Transverse colon (tissue), 4 donors: ENCODE measurements at regions not wholly inside any gene's neighbourhood (a gene's known extent, or its start where the extent isn't known, plus 50 kb on each side); places are given as distances from the start of the nearest gene placed in this dataset.
"Not testable (repeated sequence)": the region's sequence is repeated elsewhere in the genome, so short reads cannot be mapped to it uniquely, and the experiment has no call there.

ENCODE experiments used
- DNase-seq: peaks from one replicate; pipeline ENCODE4 v3.0.0-alpha.2; 2019
- H3K27ac ChIP-seq, 4 donors: fragments of 200-600 bp; sonication (generic); 2 replicates each; pipeline ENCODE4 v1.5.1; 2016 to 2018; ENCODE audit warnings: inconsistent platforms in 4 of 4
- H3K27me3 ChIP-seq: fragments of 200-600 bp; sonication (generic); 2 replicates; pipeline ENCODE4 v1.5.1; 2017; ENCODE audit warnings: inconsistent platforms
- H3K36me3 ChIP-seq, 4 donors: fragments of 200-600 bp; sonication (generic); 2 replicates each; pipeline ENCODE4 v1.5.1; 2017 to 2019; ENCODE audit warnings: inconsistent platforms in 4 of 4
- H3K4me1 ChIP-seq, 4 donors: fragments of 200-600 bp; sonication (generic); 2 replicates each; pipeline ENCODE4 v1.5.1; 2017 to 2020; ENCODE audit warnings: inconsistent platforms in 4 of 4
- H3K4me3 ChIP-seq, 4 donors: fragments of 200-600 bp; sonication (generic); 1 replicate in 1 of 4; 2 replicates in 3 of 4; pipeline versions ENCODE4 v1.5.1 to v1.6.1; 2017 to 2019; ENCODE audit warnings: inconsistent platforms in 4 of 4
- H3K9me3 ChIP-seq, 2 donors: fragments of 200-600 bp; sonication (generic); 2 replicates each; pipeline ENCODE4 v1.5.1; 2017 to 2019; ENCODE audit warnings: inconsistent platforms in 2 of 2
- CTCF ChIP-seq, 5 experiments: fragments of 200-600 bp in 3 of 5; fragments of 450-650 bp in 2 of 5; sonication (generic) in 3 of 5; IDR thresholded peaks; 1 replicate in 2 of 5; 2 replicates in 3 of 5; pipeline ENCODE4 v1.5.1; 2016 to 2017; ENCODE audit warnings: antibody characterized with exemption in 5 of 5, inconsistent platforms in 3 of 5, mild to moderate bottlenecking in 2 of 5, moderate library complexity in 1 of 5
- EP300 ChIP-seq: sonication (generic); formaldehyde crosslinking; IDR thresholded peaks from one replicate; pipeline ENCODE4 v1.6.1; 2017; ENCODE audit warnings: antibody characterized with exemption, low read depth
- POLR2A ChIP-seq: fragments of 450-650 bp; IDR thresholded peaks from one replicate; pipeline ENCODE4 v1.6.1; 2016; ENCODE audit warnings: antibody characterized with exemption, mild to moderate bottlenecking, moderate library complexity
- POLR2AphosphoS5 ChIP-seq, 3 donors: sonication (generic); formaldehyde crosslinking; IDR thresholded peaks; one replicate each; pipeline ENCODE4 v1.6.1; 2016; ENCODE audit warnings: antibody characterized with exemption in 3 of 3
- WGBS, 2 donors: methylation state at CpG; one replicate each; pipeline ENCODE4 v1.1.5; 2018; ENCODE audit warnings: low coverage in 1 of 2; 5-methylcytosine and 5-hydroxymethylcytosine counted together
- in situ Hi-C, 4 donors: fragments of 200-750 bp; cut with MboI; loops; one replicate each; pipeline versions ENCODE4 v1.15.0 to v1.15.1; 2017; ENCODE audit warnings: low sequenced_read_pairs in 3 of 4, low pct_ligation_motif_present in 1 of 4, low pct_unique_long_range_greater_than_20kb in 1 of 4
- intact Hi-C: fragments of 100-400 bp; cut with DNase I; formaldehyde crosslinking; loops from one replicate; pipeline ENCODE4 v1.15.1; 2023; ENCODE audit warnings: low total_unique reads

GRCh38 chr2:62391696-62392095, 114.3 kb downstream of the TMEM17 start:
- Histone ChIP-seq H3K9me3 (no peaks in the 10 kb centered on the region), H3K36me3 (no peaks in the 10 kb centered on the region), H3K4me3 (no peak overlapping the region), H3K27ac (no peak overlapping the region), H3K4me1 (no peaks in the 10 kb centered on the region), H3K27me3 (no peaks in the 10 kb centered on the region)
- 52 to 57% methylated on average over 1 of the region's 1 CpG for WGBS, 2 donors
- in situ Hi-C loops: no loop called here
- no peak for DNase-seq
- intact Hi-C loops: no loop called here
- TF ChIP-seq POLR2AphosphoS5 (IDR thresholded peaks at IDR 0.05): no peak
- TF ChIP-seq EP300: no peak
- no peak for TF ChIP-seq POLR2A
- no peak for TF ChIP-seq CTCF (IDR thresholded peaks at IDR 0.05)

GRCh38 chr2:62386378-62386777, 119.6 kb downstream of the TMEM17 start:
- 93% methylated on average over 2 of the region's 2 CpGs; no CpG with 5 or more reads in 1 of the 2 donors for WGBS, 2 donors
- H3K4me1 ChIP-seq, H3K27me3 ChIP-seq, H3K36me3 ChIP-seq, intact Hi-C loops, H3K4me3 ChIP-seq, DNase-seq, H3K27ac ChIP-seq, H3K9me3 ChIP-seq, in situ Hi-C loops: not testable (repeated sequence)

GRCh38 chr2:62383846-62384245, 122.1 kb downstream of the TMEM17 start:
- no peaks in the 10 kb centered on the region for H3K4me1 ChIP-seq
- intact Hi-C loops (no loop called here), in situ Hi-C loops (no loop called here)
- no peak overlapping the region for H3K27ac ChIP-seq
- H3K4me3 ChIP-seq: no peak overlapping the region
- no peaks in the 10 kb centered on the region for H3K27me3 ChIP-seq
- no peak for DNase-seq
- WGBS, 2 donors: 60 to 86% methylated on average over 2 to 5 of the region's 5 CpGs
- H3K36me3 ChIP-seq: no peaks in the 10 kb centered on the region
- no peak for TF ChIP-seq EP300
- TF ChIP-seq CTCF (IDR thresholded peaks at IDR 0.05): no peak
- no peak for TF ChIP-seq POLR2A
- TF ChIP-seq POLR2AphosphoS5 (IDR thresholded peaks at IDR 0.05): no peak
- H3K9me3 ChIP-seq: no peaks in the 10 kb centered on the region

GRCh38 chr2:62382757-62383156, 123.2 kb downstream of the TMEM17 start:
- no peaks in the 10 kb centered on the region for H3K4me1 ChIP-seq

More at GRCh38 chr2:62382757-62383156, 123.2 kb downstream of the TMEM17 start:
- Histone ChIP-seq H3K27me3 (no peaks in the 10 kb centered on the region), H3K9me3 (no peaks in the 10 kb centered on the region), H3K4me3 (no peak overlapping the region), H3K36me3 (no peaks in the 10 kb centered on the region), H3K27ac (no peak overlapping the region)
- intact Hi-C loops (no loop called here), in situ Hi-C loops (no loop called here)
- WGBS, 2 donors: 53 to 60% methylated on average over 1 to 2 of the region's 2 CpGs
- no peak for TF ChIP-seq POLR2A
- no peak for TF ChIP-seq POLR2AphosphoS5 (IDR thresholded peaks at IDR 0.05)
- no peak for TF ChIP-seq CTCF (IDR thresholded peaks at IDR 0.05)
- no peak for TF ChIP-seq EP300
- no peak for DNase-seq
